Adrenal gland (tissue), 9 donors: ENCODE measurements at regions not wholly inside any gene's neighbourhood (a gene's known extent, or its start where the extent isn't known, plus 50 kb on each side); places are given as distances from the start of the nearest gene placed in this dataset.
A peak's percentile ranks its signal among the peaks of the same experiment; 100 is the strongest.
"Not testable (repeated sequence)": the region's sequence is repeated elsewhere in the genome, so short reads cannot be mapped to it uniquely, and the experiment has no call there.

Source experiments
- DNase-seq, 7 donors: peaks; one replicate each; pipeline ENCODE4 v3.0.0-alpha.2; 2019 to 2020
- H3K27ac ChIP-seq, 5 donors: fragments of 200-600 bp; sonication (generic) in 4 of 5; 1 replicate in 3 of 5; 2 replicates in 2 of 5; pipeline versions ENCODE4 v1.5.1 to v1.8.0; 2016 to 2020; ENCODE audit warnings: mild to moderate bottlenecking in 1 of 5
- H3K27me3 ChIP-seq: fragments of 200-600 bp; 2 replicates; pipeline ENCODE4 v1.8.0; 2021
- H3K36me3 ChIP-seq, 2 donors: fragments of 200-600 bp; replicated peaks in 1 of 2; 1 replicate in 1 of 2; 2 replicates in 1 of 2; pipeline versions ENCODE4 v1.5.1 to v1.8.0; 2018 to 2022
- H3K4me1 ChIP-seq, 2 donors: fragments of 200-600 bp; replicated peaks in 1 of 2; 1 replicate in 1 of 2; 2 replicates in 1 of 2; pipeline versions ENCODE4 v1.5.1 to v1.8.0; 2018 to 2021
- H3K4me3 ChIP-seq, 4 donors: fragments of 200-600 bp; sonication (generic) in 3 of 4; one replicate each; pipeline ENCODE4 v1.5.1; 2016 to 2018
- H3K9me3 ChIP-seq, 3 donors: fragments of 200-600 bp; sonication (generic) in 1 of 3; replicated peaks in 1 of 3; 1 replicate in 2 of 3; 2 replicates in 1 of 3; pipeline versions ENCODE4 v1.5.1 to v1.8.0; 2016 to 2021
- POLR2A ChIP-seq, 2 donors: fragments of 450-650 bp; IDR thresholded peaks; one replicate each; pipeline ENCODE4 v1.6.1; 2017; ENCODE audit warnings: antibody characterized with exemption in 2 of 2, mild to moderate bottlenecking in 2 of 2, moderate library complexity in 1 of 2
- WGBS, 4 donors: extraction: QIAGEN DNeasy Blood & Tissue Kit in 2 of 4; methylation state at CpG; one replicate each; pipeline versions ENCODE4 v1.1.5 to v1.1.7; 2013 to 2017; 5-methylcytosine and 5-hydroxymethylcytosine counted together
- intact Hi-C, 2 donors: fragments of 100-400 bp; cut with DNase I; formaldehyde crosslinking; loops; one replicate each; pipeline versions ENCODE4 v1.14.1 to v1.15.0; 2022 to 2023
- TF ChIP-seq, protein P1 (sequence below), 6 experiments: fragments of 450-650 bp in 4 of 6; fragments of 200-600 bp in 2 of 6; sonication (generic) in 1 of 6; IDR thresholded peaks; 1 replicate in 5 of 6; 2 replicates in 1 of 6; pipeline versions ENCODE4 v1.5.1 to v1.8.0; 2016 to 2021; ENCODE audit warnings: antibody characterized with exemption in 6 of 6, mild to moderate bottlenecking in 2 of 6, moderate library complexity in 1 of 6
- donor health status: healthy with polysubstance abuse.
- donor health status: Bipolar disorder and iron deficiency.
- donor health status: DM: yes; HTN: yes; CAD: no.
- donor health status: DM: no; HTN: no; CAD: no.
- donor health status: DM: no; HTN: no; CAD: no.

DNA sequence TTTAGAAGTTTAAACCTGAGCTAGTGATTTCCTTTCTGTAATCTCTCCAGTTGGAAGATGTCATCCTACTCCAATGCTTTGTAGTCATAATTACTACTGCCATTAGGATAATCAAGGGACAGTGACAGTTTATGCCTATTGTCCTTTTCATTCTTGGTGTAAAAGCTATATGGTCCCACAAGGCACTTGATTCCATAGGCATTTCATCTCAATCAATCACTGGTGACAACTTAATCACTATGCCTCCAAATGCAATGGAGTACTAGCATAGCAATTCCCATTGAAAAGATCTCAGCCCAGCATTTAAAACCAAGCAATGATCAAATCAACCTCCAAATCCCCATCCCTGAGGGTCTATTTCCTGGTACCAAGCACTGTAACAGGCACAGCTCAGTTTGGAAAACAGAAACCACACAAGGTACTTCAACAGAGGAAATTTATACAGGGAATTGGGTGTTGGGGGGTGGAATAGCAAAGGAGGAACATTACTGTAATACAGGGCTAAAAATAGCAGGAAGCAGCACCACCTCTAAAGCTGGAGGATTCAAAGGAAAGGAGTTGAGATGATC is 51.0 kb downstream of the FHIP2A start:
- intact Hi-C loops = no loop called here
- H3K27ac ChIP-seq = no peak overlapping the region
- H3K9me3 ChIP-seq = no peaks in the 10 kb centered on the region
- H3K27me3 ChIP-seq = no peaks in the 10 kb centered on the region
- no peak for TF ChIP-seq POLR2A (IDR thresholded peaks at IDR 0.05)
- TF ChIP-seq, protein P1, sequence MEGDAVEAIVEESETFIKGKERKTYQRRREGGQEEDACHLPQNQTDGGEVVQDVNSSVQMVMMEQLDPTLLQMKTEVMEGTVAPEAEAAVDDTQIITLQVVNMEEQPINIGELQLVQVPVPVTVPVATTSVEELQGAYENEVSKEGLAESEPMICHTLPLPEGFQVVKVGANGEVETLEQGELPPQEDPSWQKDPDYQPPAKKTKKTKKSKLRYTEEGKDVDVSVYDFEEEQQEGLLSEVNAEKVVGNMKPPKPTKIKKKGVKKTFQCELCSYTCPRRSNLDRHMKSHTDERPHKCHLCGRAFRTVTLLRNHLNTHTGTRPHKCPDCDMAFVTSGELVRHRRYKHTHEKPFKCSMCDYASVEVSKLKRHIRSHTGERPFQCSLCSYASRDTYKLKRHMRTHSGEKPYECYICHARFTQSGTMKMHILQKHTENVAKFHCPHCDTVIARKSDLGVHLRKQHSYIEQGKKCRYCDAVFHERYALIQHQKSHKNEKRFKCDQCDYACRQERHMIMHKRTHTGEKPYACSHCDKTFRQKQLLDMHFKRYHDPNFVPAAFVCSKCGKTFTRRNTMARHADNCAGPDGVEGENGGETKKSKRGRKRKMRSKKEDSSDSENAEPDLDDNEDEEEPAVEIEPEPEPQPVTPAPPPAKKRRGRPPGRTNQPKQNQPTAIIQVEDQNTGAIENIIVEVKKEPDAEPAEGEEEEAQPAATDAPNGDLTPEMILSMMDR (IDR thresholded peaks at IDR 0.05) = no peak
- no peak overlapping the region for H3K4me3 ChIP-seq
- peaks cover 5 to 14% of the 10 kb centered on the region in 2 donors for H3K4me1 ChIP-seq
- no peak for DNase-seq
- H3K36me3 ChIP-seq = no peaks in the 10 kb centered on the region

DNA sequence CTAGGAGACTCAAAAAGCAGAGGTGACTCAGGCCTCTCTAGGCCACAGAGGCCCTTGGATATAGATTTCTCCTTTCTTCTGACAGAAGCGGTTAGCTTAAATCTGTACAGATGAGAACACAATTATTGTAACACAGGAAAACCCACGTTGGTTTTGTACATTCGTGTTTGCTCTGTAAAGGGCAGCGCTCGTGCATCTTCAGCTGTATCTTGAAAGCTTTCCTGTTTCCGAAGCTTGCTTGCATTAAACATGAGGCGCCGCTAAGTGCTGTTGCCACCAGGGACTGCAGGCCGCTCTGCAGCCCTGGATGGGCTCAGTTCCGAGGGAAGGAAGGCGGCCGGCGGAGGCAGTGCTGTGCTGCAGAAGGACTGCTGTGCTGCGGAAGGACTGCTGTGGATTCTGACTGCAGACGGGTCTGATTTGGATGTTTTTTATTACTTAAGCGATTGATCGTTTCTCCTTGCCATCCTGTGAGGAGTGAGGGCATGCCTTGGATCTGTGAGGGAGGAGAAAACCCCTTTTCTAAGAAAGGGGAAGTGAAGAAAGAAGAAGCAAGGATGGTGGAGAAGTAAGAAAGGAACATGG is 53.3 kb downstream of the FHIP2A start:
- intact Hi-C loops = loop anchor here (5.0 kb wide), 1 partner anchor 252 kb away; no protein-coding TSS in a partner anchor
- 49 to 59% (median 57%) methylated on average over 16 to 17 of the region's 17 CpGs for WGBS, 4 donors
- no peaks in the 10 kb centered on the region for H3K9me3 ChIP-seq
- H3K27me3 ChIP-seq = no peaks in the 10 kb centered on the region
- H3K4me3 ChIP-seq = no peak overlapping the region
- no peaks in the 10 kb centered on the region for H3K36me3 ChIP-seq
- peak in 1 of 7 donors; percentile 72 for DNase-seq
- TF ChIP-seq, protein P1 (IDR thresholded peaks at IDR 0.05) = no peak
- H3K27ac ChIP-seq = no peak overlapping the region
- peaks cover 0 to 8% of the 10 kb centered on the region in 2 donors for H3K4me1 ChIP-seq

GRCh38 chr10:114875590-114876081 is 54.1 kb downstream of the FHIP2A start:
- not testable (repeated sequence) for H3K9me3 ChIP-seq, H3K4me3 ChIP-seq, H3K36me3 ChIP-seq, H3K4me1 ChIP-seq, H3K27ac ChIP-seq, DNase-seq, H3K27me3 ChIP-seq
- intact Hi-C loops = loop anchor here (5.0 kb wide), 1 partner anchor 252 kb away; no protein-coding TSS in a partner anchor
- WGBS, 4 donors = 93 to 98% (median 97%) methylated on average over 4 of the region's 4 CpGs

DNA sequence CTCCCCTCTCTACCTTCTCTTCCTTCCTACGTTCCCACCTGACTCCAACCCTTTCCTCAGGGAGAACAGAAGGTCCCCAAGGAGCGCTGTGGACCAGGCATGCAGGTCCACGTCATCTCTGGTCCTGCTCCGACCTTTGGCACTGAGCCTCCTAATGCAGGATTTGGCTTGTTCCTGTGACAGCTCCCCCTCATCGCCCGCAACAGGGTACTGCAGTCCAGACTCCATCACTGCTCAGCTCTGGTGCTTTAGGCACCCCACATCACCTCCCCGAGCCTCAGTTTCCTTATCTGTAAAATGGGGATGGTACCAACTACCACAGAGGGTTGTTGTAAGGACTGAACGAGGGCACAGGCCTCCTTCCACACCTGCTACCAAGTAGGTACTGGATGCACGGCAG is 54.6 kb downstream of the FHIP2A start:
- DNase-seq = no peak
- Histone ChIP-seq H3K4me1 (peaks cover 0 to 13% of the 10 kb centered on the region in 2 donors), H3K36me3 (no peaks in the 10 kb centered on the region), H3K4me3 (no peak overlapping the region), H3K9me3 (no peaks in the 10 kb centered on the region), H3K27me3 (no peaks in the 10 kb centered on the region), H3K27ac (no peak overlapping the region)
- no peak for TF ChIP-seq POLR2A (IDR thresholded peaks at IDR 0.05)
- TF ChIP-seq, protein P1 (IDR thresholded peaks at IDR 0.05) = no peak
- intact Hi-C loops = loop anchor here (5.0 kb wide), 1 partner anchor 251 kb away; no protein-coding TSS in a partner anchor
- WGBS, 4 donors = 79 to 90% (median 85%) methylated on average over 9 of the region's 9 CpGs
